ENCODE measurements at regions not wholly inside any gene's neighbourhood (a gene's known extent, or its start where the extent isn't known, plus 50 kb on each side); places are given as distances from the start of the nearest gene placed in this dataset.

GRCh38 chr3:117928836-117929235 is 1105.8 kb downstream of the IGSF11 start (continued):
- TF ChIP-seq CREB5 (CRISPR knock-in tag; IDR thresholded peaks at IDR 0.05; ENCODE audit: low read depth) = peak; percentile 99
- TF ChIP-seq TCF4 (CRISPR knock-in tag; IDR thresholded peaks at IDR 0.05; ENCODE audit: borderline replicate concordance) = peak; percentile 98
- TF ChIP-seq GLIS3 (CRISPR knock-in tag; IDR thresholded peaks at IDR 0.05) = peak; percentile 99
- peak; percentile 72; the same call in 1 of the 2 replicates for TF ChIP-seq PPARA (CRISPR knock-in tag; IDR thresholded peaks at IDR 0.05; ENCODE audit: borderline replicate concordance)
- TF ChIP-seq, protein P1, sequence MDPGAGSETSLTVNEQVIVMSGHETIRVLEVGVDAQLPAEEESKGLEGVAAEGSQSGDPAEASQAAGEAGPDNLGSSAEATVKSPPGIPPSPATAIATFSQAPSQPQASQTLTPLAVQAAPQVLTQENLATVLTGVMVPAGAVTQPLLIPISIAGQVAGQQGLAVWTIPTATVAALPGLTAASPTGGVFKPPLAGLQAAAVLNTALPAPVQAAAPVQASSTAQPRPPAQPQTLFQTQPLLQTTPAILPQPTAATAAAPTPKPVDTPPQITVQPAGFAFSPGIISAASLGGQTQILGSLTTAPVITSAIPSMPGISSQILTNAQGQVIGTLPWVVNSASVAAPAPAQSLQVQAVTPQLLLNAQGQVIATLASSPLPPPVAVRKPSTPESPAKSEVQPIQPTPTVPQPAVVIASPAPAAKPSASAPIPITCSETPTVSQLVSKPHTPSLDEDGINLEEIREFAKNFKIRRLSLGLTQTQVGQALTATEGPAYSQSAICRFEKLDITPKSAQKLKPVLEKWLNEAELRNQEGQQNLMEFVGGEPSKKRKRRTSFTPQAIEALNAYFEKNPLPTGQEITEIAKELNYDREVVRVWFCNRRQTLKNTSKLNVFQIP (CRISPR knock-in tag; IDR thresholded peaks at IDR 0.05; ENCODE audit: borderline replicate concordance, low read depth) = peak; percentile 97; the same call in 1 of the 2 replicates

GRCh38 chr3:117932441-117932840 is 1102.2 kb downstream of the IGSF11 start:
- ATAC-seq = no peak
- TF ChIP-seq, protein P2, sequence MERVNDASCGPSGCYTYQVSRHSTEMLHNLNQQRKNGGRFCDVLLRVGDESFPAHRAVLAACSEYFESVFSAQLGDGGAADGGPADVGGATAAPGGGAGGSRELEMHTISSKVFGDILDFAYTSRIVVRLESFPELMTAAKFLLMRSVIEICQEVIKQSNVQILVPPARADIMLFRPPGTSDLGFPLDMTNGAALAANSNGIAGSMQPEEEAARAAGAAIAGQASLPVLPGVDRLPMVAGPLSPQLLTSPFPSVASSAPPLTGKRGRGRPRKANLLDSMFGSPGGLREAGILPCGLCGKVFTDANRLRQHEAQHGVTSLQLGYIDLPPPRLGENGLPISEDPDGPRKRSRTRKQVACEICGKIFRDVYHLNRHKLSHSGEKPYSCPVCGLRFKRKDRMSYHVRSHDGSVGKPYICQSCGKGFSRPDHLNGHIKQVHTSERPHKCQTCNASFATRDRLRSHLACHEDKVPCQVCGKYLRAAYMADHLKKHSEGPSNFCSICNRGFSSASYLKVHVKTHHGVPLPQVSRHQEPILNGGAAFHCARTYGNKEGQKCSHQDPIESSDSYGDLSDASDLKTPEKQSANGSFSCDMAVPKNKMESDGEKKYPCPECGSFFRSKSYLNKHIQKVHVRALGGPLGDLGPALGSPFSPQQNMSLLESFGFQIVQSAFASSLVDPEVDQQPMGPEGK (CRISPR knock-in tag; IDR thresholded peaks at IDR 0.05; ENCODE audit: borderline replicate concordance) = no peak

DNA sequence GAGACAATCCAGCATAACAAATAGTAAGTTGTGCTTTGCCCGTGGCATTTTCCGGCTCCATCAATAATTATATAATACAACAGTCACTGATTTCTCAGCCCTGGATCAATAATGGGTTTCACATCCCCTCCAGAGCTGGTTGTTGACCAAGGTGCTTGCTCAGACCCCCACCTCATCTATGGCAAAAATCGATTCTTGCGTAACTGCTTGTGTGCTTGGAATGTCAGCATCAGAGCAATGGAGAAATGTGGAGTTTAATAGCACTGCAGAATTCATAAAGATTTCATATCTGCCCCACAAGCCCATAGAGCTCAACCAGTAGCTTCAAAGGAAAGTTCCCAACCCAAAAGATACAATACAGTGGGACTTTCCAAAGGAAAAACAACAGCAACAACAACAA is 1098.5 kb downstream of the IGSF11 start:
- no peak for TF ChIP-seq ARNTL (CRISPR knock-in tag; IDR thresholded peaks at IDR 0.05; ENCODE audit: borderline replicate concordance, low read depth)
- no peak for TF ChIP-seq TCF4 (CRISPR knock-in tag; IDR thresholded peaks at IDR 0.05; ENCODE audit: borderline replicate concordance)
- no peak for TF ChIP-seq CREB5 (CRISPR knock-in tag; IDR thresholded peaks at IDR 0.05; ENCODE audit: low read depth)
- TF ChIP-seq ZNF70 (CRISPR knock-in tag; IDR thresholded peaks at IDR 0.05) = no peak
- TF ChIP-seq TOX (CRISPR knock-in tag; IDR thresholded peaks at IDR 0.05; ENCODE audit: borderline replicate concordance) = no peak
- TF ChIP-seq GLIS3 (CRISPR knock-in tag; IDR thresholded peaks at IDR 0.05) = no peak
- TF ChIP-seq PPARA (CRISPR knock-in tag; IDR thresholded peaks at IDR 0.05; ENCODE audit: borderline replicate concordance) = no peak
- TF ChIP-seq, protein P3, sequence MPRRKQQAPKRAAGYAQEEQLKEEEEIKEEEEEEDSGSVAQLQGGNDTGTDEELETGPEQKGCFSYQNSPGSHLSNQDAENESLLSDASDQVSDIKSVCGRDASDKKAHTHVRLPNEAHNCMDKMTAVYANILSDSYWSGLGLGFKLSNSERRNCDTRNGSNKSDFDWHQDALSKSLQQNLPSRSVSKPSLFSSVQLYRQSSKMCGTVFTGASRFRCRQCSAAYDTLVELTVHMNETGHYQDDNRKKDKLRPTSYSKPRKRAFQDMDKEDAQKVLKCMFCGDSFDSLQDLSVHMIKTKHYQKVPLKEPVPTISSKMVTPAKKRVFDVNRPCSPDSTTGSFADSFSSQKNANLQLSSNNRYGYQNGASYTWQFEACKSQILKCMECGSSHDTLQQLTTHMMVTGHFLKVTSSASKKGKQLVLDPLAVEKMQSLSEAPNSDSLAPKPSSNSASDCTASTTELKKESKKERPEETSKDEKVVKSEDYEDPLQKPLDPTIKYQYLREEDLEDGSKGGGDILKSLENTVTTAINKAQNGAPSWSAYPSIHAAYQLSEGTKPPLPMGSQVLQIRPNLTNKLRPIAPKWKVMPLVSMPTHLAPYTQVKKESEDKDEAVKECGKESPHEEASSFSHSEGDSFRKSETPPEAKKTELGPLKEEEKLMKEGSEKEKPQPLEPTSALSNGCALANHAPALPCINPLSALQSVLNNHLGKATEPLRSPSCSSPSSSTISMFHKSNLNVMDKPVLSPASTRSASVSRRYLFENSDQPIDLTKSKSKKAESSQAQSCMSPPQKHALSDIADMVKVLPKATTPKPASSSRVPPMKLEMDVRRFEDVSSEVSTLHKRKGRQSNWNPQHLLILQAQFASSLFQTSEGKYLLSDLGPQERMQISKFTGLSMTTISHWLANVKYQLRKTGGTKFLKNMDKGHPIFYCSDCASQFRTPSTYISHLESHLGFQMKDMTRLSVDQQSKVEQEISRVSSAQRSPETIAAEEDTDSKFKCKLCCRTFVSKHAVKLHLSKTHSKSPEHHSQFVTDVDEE (CRISPR knock-in tag; IDR thresholded peaks at IDR 0.05) = no peak
- no peak for TF ChIP-seq CSRNP3 (CRISPR knock-in tag; IDR thresholded peaks at IDR 0.05)
- TF ChIP-seq ZFP3 (CRISPR knock-in tag; IDR thresholded peaks at IDR 0.05) = no peak
- TF ChIP-seq OSR1 (CRISPR knock-in tag; IDR thresholded peaks at IDR 0.05) = no peak
- no peak for ATAC-seq

DNA sequence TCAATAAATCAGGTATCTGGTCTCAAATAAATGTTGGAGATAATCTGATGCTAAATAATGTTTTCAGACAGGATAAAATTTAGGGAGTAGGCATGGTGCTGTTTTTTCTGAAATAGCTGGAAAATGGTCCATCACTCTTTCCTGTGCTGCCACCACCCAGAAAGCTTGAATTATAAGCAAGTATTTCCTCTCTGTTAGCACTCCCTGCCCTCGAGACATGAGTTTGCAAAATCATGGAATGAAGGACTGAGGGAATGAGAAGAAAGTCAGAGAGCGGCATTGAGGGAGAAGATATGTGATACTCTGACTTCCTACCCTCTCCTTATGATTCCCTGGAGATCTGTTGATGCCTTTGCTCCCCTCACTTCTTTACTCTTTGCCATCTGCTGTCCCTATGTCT is 1095.7 kb downstream of the IGSF11 start:
- no peak for ATAC-seq
- TF ChIP-seq RARB (CRISPR knock-in tag; IDR thresholded peaks at IDR 0.05) (no peak), ZFP3 (CRISPR knock-in tag; IDR thresholded peaks at IDR 0.05) (no peak), ZNF8 (CRISPR knock-in tag; IDR thresholded peaks at IDR 0.05) (no peak), ISL1 (CRISPR knock-in tag; IDR thresholded peaks at IDR 0.05) (no peak), ZC3H10 (CRISPR knock-in tag; IDR thresholded peaks at IDR 0.05) (no peak), PPARA (CRISPR knock-in tag; IDR thresholded peaks at IDR 0.05; ENCODE audit: borderline replicate concordance) (no peak), ARNTL (CRISPR knock-in tag; IDR thresholded peaks at IDR 0.05; ENCODE audit: borderline replicate concordance, low read depth) (no peak), OSR1 (CRISPR knock-in tag; IDR thresholded peaks at IDR 0.05) (no peak), TOX (CRISPR knock-in tag; IDR thresholded peaks at IDR 0.05; ENCODE audit: borderline replicate concordance) (no peak), GLIS3 (CRISPR knock-in tag; IDR thresholded peaks at IDR 0.05) (no peak)
- TF ChIP-seq, protein P3 (CRISPR knock-in tag; IDR thresholded peaks at IDR 0.05) = no peak
- TF ChIP-seq, protein P1 (CRISPR knock-in tag; IDR thresholded peaks at IDR 0.05; ENCODE audit: borderline replicate concordance, low read depth) = no peak

Data from SK-N-SH treated with all-trans-retinoic acid at 6 μM for 48 hours (cell line).